22Rv1 (cell line): ENCODE measurements at regions not wholly inside any gene's neighbourhood (a gene's known extent, or its start where the extent isn't known, plus 50 kb on each side); places are given as distances from the start of the nearest gene placed in this dataset.

Source experiments
- ZFX ChIP-seq: fragments of 450-650 bp; IDR thresholded peaks from 2 replicates; pipeline ENCODE4 v1.6.1; 2017; ENCODE audit warnings: antibody characterized with exemption, borderline replicate concordance
- TF ChIP-seq, protein P1 (sequence below): fragments of 450-650 bp; IDR thresholded peaks from 2 replicates; pipeline ENCODE4 v1.5.1; 2017; ENCODE audit warnings: mild to moderate bottlenecking

DNA sequence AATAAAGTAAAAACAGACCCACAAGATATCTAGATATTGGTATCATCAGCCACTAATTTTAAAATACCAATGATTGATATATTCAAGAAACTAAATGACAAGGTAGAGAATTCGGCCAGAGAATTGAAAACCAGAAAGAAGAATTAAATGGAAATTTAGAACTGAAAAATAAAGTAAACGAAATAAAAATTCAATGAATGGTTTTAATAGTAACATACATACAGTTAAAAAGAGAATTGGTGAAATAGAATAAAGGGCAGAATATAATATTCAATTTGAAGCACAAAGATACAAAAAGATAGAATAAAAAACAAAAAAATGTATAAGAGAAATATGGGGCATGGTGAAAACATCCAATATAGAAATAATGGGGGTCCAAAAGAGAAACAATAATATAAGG, 64.0 kb upstream of the GUCA2B start:
- TF ChIP-seq, protein P1, sequence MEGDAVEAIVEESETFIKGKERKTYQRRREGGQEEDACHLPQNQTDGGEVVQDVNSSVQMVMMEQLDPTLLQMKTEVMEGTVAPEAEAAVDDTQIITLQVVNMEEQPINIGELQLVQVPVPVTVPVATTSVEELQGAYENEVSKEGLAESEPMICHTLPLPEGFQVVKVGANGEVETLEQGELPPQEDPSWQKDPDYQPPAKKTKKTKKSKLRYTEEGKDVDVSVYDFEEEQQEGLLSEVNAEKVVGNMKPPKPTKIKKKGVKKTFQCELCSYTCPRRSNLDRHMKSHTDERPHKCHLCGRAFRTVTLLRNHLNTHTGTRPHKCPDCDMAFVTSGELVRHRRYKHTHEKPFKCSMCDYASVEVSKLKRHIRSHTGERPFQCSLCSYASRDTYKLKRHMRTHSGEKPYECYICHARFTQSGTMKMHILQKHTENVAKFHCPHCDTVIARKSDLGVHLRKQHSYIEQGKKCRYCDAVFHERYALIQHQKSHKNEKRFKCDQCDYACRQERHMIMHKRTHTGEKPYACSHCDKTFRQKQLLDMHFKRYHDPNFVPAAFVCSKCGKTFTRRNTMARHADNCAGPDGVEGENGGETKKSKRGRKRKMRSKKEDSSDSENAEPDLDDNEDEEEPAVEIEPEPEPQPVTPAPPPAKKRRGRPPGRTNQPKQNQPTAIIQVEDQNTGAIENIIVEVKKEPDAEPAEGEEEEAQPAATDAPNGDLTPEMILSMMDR: no peak
- no peak for TF ChIP-seq ZFX
